ENCODE measurements at regions not wholly inside any gene's neighbourhood (a gene's known extent, or its start where the extent isn't known, plus 50 kb on each side); places are given as distances from the start of the nearest gene placed in this dataset.

GRCh38 chr10:130801784-130802183, 509.7 kb downstream of the TCERG1L start:
- TF ChIP-seq CTCF (IDR thresholded peaks at IDR 0.05): no peak
- no peak for TF ChIP-seq POLR2A (IDR thresholded peaks at IDR 0.05)
